ENCODE measurements at regions not wholly inside any gene's neighbourhood (a gene's known extent, or its start where the extent isn't known, plus 50 kb on each side); places are given as distances from the start of the nearest gene placed in this dataset.
A peak's percentile ranks its signal among the peaks of the same experiment; 100 is the strongest.

GRCh38 chr15:62797171-62797570 lies 245.4 kb upstream of the TPM1 start:
- ATAC-seq: no peak
- H3K27ac Mint-ChIP-seq: peak overlapping the region; percentile 34 to 73

GRCh38 chr15:62798536-62798935 lies 244.0 kb upstream of the TPM1 start:
- no peak for DNase-seq (ENCODE audit: low spot score in 2 of 2)
- ATAC-seq: no peak
- H3K36me3 Mint-ChIP-seq: no peaks in the 10 kb centered on the region
- no peak overlapping the region for H3K27ac Mint-ChIP-seq
- H3K9me3 Mint-ChIP-seq: no peaks in the 10 kb centered on the region

More at GRCh38 chr15:62797171-62797570, 245.4 kb upstream of the TPM1 start:
- DNase-seq (ENCODE audit: low spot score in 2 of 2): no peak
- no peaks in the 10 kb centered on the region for H3K9me3 Mint-ChIP-seq
- H3K36me3 Mint-ChIP-seq: no peaks in the 10 kb centered on the region

GRCh38 chr15:62799037-62799436 lies 243.5 kb upstream of the TPM1 start:
- no peaks in the 10 kb centered on the region for H3K36me3 Mint-ChIP-seq
- no peaks in the 10 kb centered on the region for H3K9me3 Mint-ChIP-seq
- H3K27ac Mint-ChIP-seq: no peak overlapping the region
- no peak for ATAC-seq
- DNase-seq (ENCODE audit: low spot score in 2 of 2): no peak

- Mint-ChIP-seq H3K36me3 (no peaks in the 10 kb centered on the region), H3K27ac (no peak overlapping the region), H3K9me3 (no peaks in the 10 kb centered on the region)
- ATAC-seq: no peak
- no peak for DNase-seq (ENCODE audit: low spot score in 2 of 2)
These were observed 242.6 kb upstream of the TPM1 start for GRCh38 chr15:62799919-62800318.

GRCh38 chr15:62802612-62803011 lies 239.9 kb upstream of the TPM1 start:
- no peak for ATAC-seq
- Mint-ChIP-seq H3K27ac (no peak overlapping the region), H3K9me3 (no peaks in the 10 kb centered on the region), H3K36me3 (no peaks in the 10 kb centered on the region)
- no peak for DNase-seq (ENCODE audit: low spot score in 2 of 2)

GRCh38 chr15:62803856-62804400 lies 238.6 kb upstream of the TPM1 start:
- Mint-ChIP-seq H3K9me3 (no peaks in the 10 kb centered on the region), H3K27ac (no peak overlapping the region)
- ATAC-seq: no peak

GRCh38 chr15:62805502-62805901 lies 237.0 kb upstream of the TPM1 start:
- no peak overlapping the region for H3K27ac Mint-ChIP-seq
- DNase-seq (ENCODE audit: low spot score in 2 of 2) (no peak), ATAC-seq (no peak)
- no peaks in the 10 kb centered on the region for H3K36me3 Mint-ChIP-seq
- no peaks in the 10 kb centered on the region for H3K9me3 Mint-ChIP-seq

More at GRCh38 chr15:62803856-62804400, 238.6 kb upstream of the TPM1 start:
- DNase-seq (ENCODE audit: low spot score in 2 of 2): no peak
- H3K36me3 Mint-ChIP-seq: no peaks in the 10 kb centered on the region

GRCh38 chr15:62807539-62808130 lies 234.9 kb upstream of the TPM1 start:
- DNase-seq (ENCODE audit: low spot score in 2 of 2) (no peak), ATAC-seq (no peak)
- H3K9me3 Mint-ChIP-seq: no peaks in the 10 kb centered on the region
- H3K27ac Mint-ChIP-seq: no peak overlapping the region
- H3K36me3 Mint-ChIP-seq: no peaks in the 10 kb centered on the region

GRCh38 chr15:62809115-62809967 lies 233.2 kb upstream of the TPM1 start:
- no peaks in the 10 kb centered on the region for H3K36me3 Mint-ChIP-seq
- no peak for ATAC-seq

GRCh38 chr15:62809968-62810260 lies 232.6 kb upstream of the TPM1 start:
- DNase-seq (ENCODE audit: low spot score in 2 of 2) (no peak), ATAC-seq (no peak)
- no peaks in the 10 kb centered on the region for H3K9me3 Mint-ChIP-seq
- no peaks in the 10 kb centered on the region for H3K36me3 Mint-ChIP-seq
- H3K27ac Mint-ChIP-seq: no peak overlapping the region

More at GRCh38 chr15:62809115-62809967, 233.2 kb upstream of the TPM1 start:
- Mint-ChIP-seq H3K27ac (no peak overlapping the region), H3K9me3 (no peaks in the 10 kb centered on the region)
- DNase-seq (ENCODE audit: low spot score in 2 of 2): no peak

- Mint-ChIP-seq H3K9me3 (no peaks in the 10 kb centered on the region), H3K27ac (no peak overlapping the region), H3K36me3 (no peaks in the 10 kb centered on the region)
- DNase-seq (ENCODE audit: low spot score in 2 of 2) (no peak), ATAC-seq (no peak)
These were observed 230.1 kb upstream of the TPM1 start for GRCh38 chr15:62812515-62812835.

GRCh38 chr15:62816342-62817069 lies 226.0 kb upstream of the TPM1 start:
- ATAC-seq (no peak), DNase-seq (ENCODE audit: low spot score in 2 of 2) (no peak)
- Mint-ChIP-seq H3K36me3 (no peaks in the 10 kb centered on the region), H3K27ac (no peak overlapping the region), H3K9me3 (no peaks in the 10 kb centered on the region)

GRCh38 chr15:62818691-62819090 lies 223.9 kb upstream of the TPM1 start:
- ATAC-seq: no peak
- Mint-ChIP-seq H3K36me3 (no peaks in the 10 kb centered on the region), H3K27ac (no peak overlapping the region), H3K9me3 (no peaks in the 10 kb centered on the region)
- no peak for DNase-seq (ENCODE audit: low spot score in 2 of 2)

GRCh38 chr15:62821384-62822131 lies 221.0 kb upstream of the TPM1 start:
- ATAC-seq (no peak), DNase-seq (ENCODE audit: low spot score in 2 of 2) (no peak)
- Mint-ChIP-seq H3K36me3 (no peaks in the 10 kb centered on the region), H3K27ac (no peak overlapping the region), H3K9me3 (no peaks in the 10 kb centered on the region)

- Mint-ChIP-seq H3K9me3 (no peaks in the 10 kb centered on the region), H3K36me3 (no peaks in the 10 kb centered on the region), H3K27ac (no peak overlapping the region)
- no peak for ATAC-seq
- DNase-seq (ENCODE audit: low spot score in 2 of 2): no peak
These were observed 220.3 kb upstream of the TPM1 start for GRCh38 chr15:62822228-62822627.

GRCh38 chr15:62823561-62823960 lies 219.0 kb upstream of the TPM1 start:
- H3K9me3 Mint-ChIP-seq: no peaks in the 10 kb centered on the region
- no peaks in the 10 kb centered on the region for H3K36me3 Mint-ChIP-seq
- no peak overlapping the region for H3K27ac Mint-ChIP-seq
- ATAC-seq (no peak), DNase-seq (ENCODE audit: low spot score in 2 of 2) (no peak)
